ENCODE measurements at regions not wholly inside any gene's neighbourhood (a gene's known extent, or its start where the extent isn't known, plus 50 kb on each side); places are given as distances from the start of the nearest gene placed in this dataset.

DNA sequence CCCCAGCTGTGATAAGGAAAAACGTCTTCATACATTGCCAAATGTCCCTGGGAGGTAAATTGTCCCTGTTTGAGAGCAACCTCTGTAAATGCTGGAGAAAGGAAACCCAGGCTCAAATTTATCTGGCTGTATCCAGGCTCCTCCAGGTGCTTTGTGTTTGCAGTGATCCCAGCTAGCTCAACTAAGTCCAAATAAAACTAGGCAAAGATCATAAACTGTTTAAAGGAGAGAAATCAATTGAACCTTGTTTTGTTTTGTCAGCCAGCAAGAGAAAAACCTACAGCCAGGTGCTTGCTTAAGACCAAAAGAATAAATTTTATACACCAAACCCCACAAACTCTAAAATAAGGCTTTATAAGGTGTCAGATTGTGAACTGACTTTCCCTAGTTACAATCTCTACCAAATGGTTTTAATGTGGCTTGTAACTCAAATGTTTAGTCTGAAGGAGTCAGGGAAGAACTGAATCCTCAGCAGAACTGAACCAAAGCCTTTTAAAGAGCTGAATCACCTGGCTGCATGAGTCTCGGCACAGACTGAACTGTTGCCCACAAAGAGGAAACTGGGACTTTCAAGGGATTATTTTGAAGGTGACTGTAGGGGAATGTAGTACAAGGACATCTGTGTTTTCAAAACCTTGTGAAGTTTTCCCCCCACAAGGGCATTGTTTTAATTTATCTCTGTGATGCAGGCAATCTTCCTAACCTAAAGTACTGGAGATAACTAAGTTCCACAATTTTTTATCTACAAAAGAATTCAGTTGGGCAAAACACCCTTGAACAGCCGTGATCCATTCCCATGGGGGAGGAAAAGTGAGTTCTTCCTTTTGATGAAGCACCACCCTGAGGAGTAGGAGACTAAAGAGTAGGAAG, 201.7 kb upstream of the TARS1 start:
- Histone ChIP-seq H3K4me1 (ENCODE audit: control insufficient read depth in 1 of 2, insufficient read depth in 2 of 2, low read depth in 1 of 2, low read length in 1 of 2) (no peaks in the 10 kb centered on the region), H3K9me3 (no peaks in the 10 kb centered on the region), H3K9me2 (no peaks in the 10 kb centered on the region), H2AFZ (ENCODE audit: low read depth) (peak overlapping the region; percentile 23; the same call in 1 of the 2 replicates), H3K27me3 (ENCODE audit: insufficient read depth) (no peaks in the 10 kb centered on the region), H3K9ac (no peak overlapping the region), H3K4me2 (no peak overlapping the region), H3K36me3 (replicated peaks in 1 of 2; ENCODE audit: control insufficient read depth in 1 of 2, insufficient read depth in 2 of 2, low read length in 1 of 2) (no peaks in the 10 kb centered on the region), H4K20me1 (ENCODE audit: insufficient read depth) (no peaks in the 10 kb centered on the region), H3K79me2 (ENCODE audit: insufficient read depth) (no peaks in the 10 kb centered on the region), H3K4me3 (ENCODE audit: low read depth in 2 of 2, low read length in 1 of 2) (no peak overlapping the region), H3F3A (replicated peaks; ENCODE audit: insufficient read depth) (no peaks in the 10 kb centered on the region), H3K27ac (ENCODE audit: low read depth in 2 of 2, low read length in 1 of 2) (no peak overlapping the region)
- TF ChIP-seq, protein P1, sequence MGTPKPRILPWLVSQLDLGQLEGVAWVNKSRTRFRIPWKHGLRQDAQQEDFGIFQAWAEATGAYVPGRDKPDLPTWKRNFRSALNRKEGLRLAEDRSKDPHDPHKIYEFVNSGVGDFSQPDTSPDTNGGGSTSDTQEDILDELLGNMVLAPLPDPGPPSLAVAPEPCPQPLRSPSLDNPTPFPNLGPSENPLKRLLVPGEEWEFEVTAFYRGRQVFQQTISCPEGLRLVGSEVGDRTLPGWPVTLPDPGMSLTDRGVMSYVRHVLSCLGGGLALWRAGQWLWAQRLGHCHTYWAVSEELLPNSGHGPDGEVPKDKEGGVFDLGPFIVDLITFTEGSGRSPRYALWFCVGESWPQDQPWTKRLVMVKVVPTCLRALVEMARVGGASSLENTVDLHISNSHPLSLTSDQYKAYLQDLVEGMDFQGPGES (IDR thresholded peaks at IDR 0.05; ENCODE audit: low read depth, low read length): no peak
- TF ChIP-seq, protein P2, sequence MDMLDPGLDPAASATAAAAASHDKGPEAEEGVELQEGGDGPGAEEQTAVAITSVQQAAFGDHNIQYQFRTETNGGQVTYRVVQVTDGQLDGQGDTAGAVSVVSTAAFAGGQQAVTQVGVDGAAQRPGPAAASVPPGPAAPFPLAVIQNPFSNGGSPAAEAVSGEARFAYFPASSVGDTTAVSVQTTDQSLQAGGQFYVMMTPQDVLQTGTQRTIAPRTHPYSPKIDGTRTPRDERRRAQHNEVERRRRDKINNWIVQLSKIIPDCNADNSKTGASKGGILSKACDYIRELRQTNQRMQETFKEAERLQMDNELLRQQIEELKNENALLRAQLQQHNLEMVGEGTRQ (IDR thresholded peaks at IDR 0.05; ENCODE audit: borderline replicate concordance, low read depth, low read length): no peak
- no peak for TF ChIP-seq FOXM1 (IDR thresholded peaks at IDR 0.05; ENCODE audit: low read depth)
- POLR2A ChIA-PET: no interaction called here
- no peak for DNase-seq
- 49% methylated on average over 3 of the region's 3 CpGs for WGBS (ENCODE audit: low lambda C conversion rate)
- CTCF ChIA-PET: interaction anchor here (1.2 kb wide), 1 partner anchor 11 kb away, joined by 3 read pairs; no protein-coding TSS in a partner anchor

DNA sequence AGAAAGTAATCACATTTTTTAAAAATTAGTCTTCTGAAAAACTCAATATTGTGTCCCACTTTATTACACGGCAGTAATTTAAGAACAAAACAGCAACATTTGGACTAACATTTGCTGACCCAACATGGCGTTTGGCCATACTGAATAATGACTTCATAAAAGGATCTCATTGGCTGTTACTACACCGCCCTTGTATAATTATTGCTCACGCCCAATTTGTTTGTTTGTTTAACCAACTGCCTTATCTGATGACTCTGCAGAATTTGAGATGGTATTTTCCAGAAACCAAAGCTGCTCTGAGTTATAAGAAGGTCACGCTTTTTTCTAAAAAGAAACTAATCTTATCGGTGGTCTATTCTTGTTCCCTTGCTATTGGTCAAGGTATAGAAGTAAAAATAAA, 200.2 kb upstream of the TARS1 start:
- H3F3A ChIP-seq (replicated peaks; ENCODE audit: insufficient read depth): no peaks in the 10 kb centered on the region
- H3K4me2 ChIP-seq: no peak overlapping the region
- H3K27me3 ChIP-seq (ENCODE audit: insufficient read depth): no peaks in the 10 kb centered on the region
- H2AFZ ChIP-seq (ENCODE audit: low read depth): no peak overlapping the region; the same call in 1 of the 2 replicates
- no peaks in the 10 kb centered on the region for H3K4me1 ChIP-seq (ENCODE audit: control insufficient read depth in 1 of 2, insufficient read depth in 2 of 2, low read depth in 1 of 2, low read length in 1 of 2)
- no peaks in the 10 kb centered on the region for H3K9me3 ChIP-seq
- ChIA-PET CTCF (no interaction called here), POLR2A (no interaction called here)
- no peaks in the 10 kb centered on the region for H3K79me2 ChIP-seq (ENCODE audit: insufficient read depth)
- no peak overlapping the region for H3K27ac ChIP-seq (ENCODE audit: low read depth in 2 of 2, low read length in 1 of 2)
- WGBS (ENCODE audit: low lambda C conversion rate): 72% methylated on average over 6 of the region's 6 CpGs
- no peak overlapping the region for H3K9ac ChIP-seq
- TF ChIP-seq CHD2 (IDR thresholded peaks at IDR 0.05; ENCODE audit: low read length, partially characterized antibody): no peak
- no peak for DNase-seq
- H3K4me3 ChIP-seq (ENCODE audit: low read depth in 2 of 2, low read length in 1 of 2): no peak overlapping the region
- no peaks in the 10 kb centered on the region for H3K36me3 ChIP-seq (replicated peaks in 1 of 2; ENCODE audit: control insufficient read depth in 1 of 2, insufficient read depth in 2 of 2, low read length in 1 of 2)
- H4K20me1 ChIP-seq (ENCODE audit: insufficient read depth): no peaks in the 10 kb centered on the region
- H3K9me2 ChIP-seq: no peaks in the 10 kb centered on the region

DNA sequence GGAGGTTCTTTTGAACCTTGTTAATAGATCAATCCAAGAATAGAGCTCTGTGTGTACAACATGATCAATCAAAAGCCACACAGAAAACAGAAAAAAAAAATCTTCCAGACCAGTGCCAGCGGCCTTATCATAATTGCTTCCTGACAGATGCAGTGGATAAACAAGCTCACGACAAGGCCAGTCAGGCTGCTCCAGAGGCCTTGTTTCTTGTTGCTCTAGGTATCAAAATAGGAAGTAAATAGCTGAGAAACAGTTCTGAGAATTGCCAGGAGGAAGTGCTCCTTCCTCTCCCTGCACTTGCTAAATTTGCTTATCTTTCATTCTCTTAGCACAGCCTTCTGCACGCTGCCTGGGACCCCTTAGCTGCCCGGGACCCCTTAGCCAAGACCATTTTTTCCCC, 199.0 kb upstream of the TARS1 start:
- no peak overlapping the region for H3K9ac ChIP-seq
- no peaks in the 10 kb centered on the region for H3K79me2 ChIP-seq (ENCODE audit: insufficient read depth)
- H3K4me2 ChIP-seq: no peak overlapping the region
- TF ChIP-seq FOSL2 (IDR thresholded peaks at IDR 0.05; ENCODE audit: borderline replicate concordance, low read depth) (no peak), FOXJ3 (CRISPR knock-in tag; IDR thresholded peaks at IDR 0.05) (no peak)
- no peak overlapping the region for H2AFZ ChIP-seq (ENCODE audit: low read depth)
- no peaks in the 10 kb centered on the region for H4K20me1 ChIP-seq (ENCODE audit: insufficient read depth)
- no peaks in the 10 kb centered on the region for H3K27me3 ChIP-seq (ENCODE audit: insufficient read depth)
- no peak overlapping the region for H3K27ac ChIP-seq (ENCODE audit: low read depth in 2 of 2, low read length in 1 of 2)
- no peaks in the 10 kb centered on the region for H3K9me2 ChIP-seq
- no peaks in the 10 kb centered on the region for H3K9me3 ChIP-seq
- no peak for DNase-seq
- H3K4me3 ChIP-seq (ENCODE audit: low read depth in 2 of 2, low read length in 1 of 2): no peak overlapping the region
- ChIA-PET CTCF (no interaction called here), POLR2A (no interaction called here)
- no peaks in the 10 kb centered on the region for H3K4me1 ChIP-seq (ENCODE audit: control insufficient read depth in 1 of 2, insufficient read depth in 2 of 2, low read depth in 1 of 2, low read length in 1 of 2)
- no peaks in the 10 kb centered on the region for H3K36me3 ChIP-seq (replicated peaks in 1 of 2; ENCODE audit: control insufficient read depth in 1 of 2, insufficient read depth in 2 of 2, low read length in 1 of 2)
- WGBS (ENCODE audit: low lambda C conversion rate): 39% methylated on average over 4 of the region's 4 CpGs
- no peaks in the 10 kb centered on the region for H3F3A ChIP-seq (replicated peaks; ENCODE audit: insufficient read depth)
